ENCODE measurements at regions not wholly inside any gene's neighbourhood (a gene's known extent, or its start where the extent isn't known, plus 50 kb on each side); places are given as distances from the start of the nearest gene placed in this dataset.
"Not testable (repeated sequence)": the region's sequence is repeated elsewhere in the genome, so short reads cannot be mapped to it uniquely, and the experiment has no call there.

GRCh38 chr17:70736375-70736957 is 567.1 kb downstream of the KCNJ2 start:
- no peak for FAIRE-seq
- no peaks in the 10 kb centered on the region for H3K36me3 ChIP-seq (ENCODE audit: control insufficient read depth in 3 of 3, insufficient read depth in 2 of 3, low read depth in 1 of 3, low read length in 3 of 3)
- no peaks in the 10 kb centered on the region for H3K27me3 ChIP-seq (ENCODE audit: control insufficient read depth in 3 of 3, insufficient read depth in 3 of 3, low read length in 3 of 3)
- H3K4me3 ChIP-seq (ENCODE audit: low read depth in 1 of 3, low read length in 3 of 3) = no peak overlapping the region
- no peaks in the 10 kb centered on the region for H3K4me1 ChIP-seq (ENCODE audit: control insufficient read depth in 3 of 3, insufficient read depth in 2 of 3, low read depth in 1 of 3, low read length in 2 of 3)
- no peaks in the 10 kb centered on the region for H3K9me3 ChIP-seq (ENCODE audit: control insufficient read depth in 2 of 2, insufficient read depth in 1 of 2, low read depth in 1 of 2, low read length in 1 of 2)
- WGBS, 3 donors = 75 to 79% (median 76%) methylated on average over 4 of the region's 4 CpGs
- DNase-seq = no peak
- no peak overlapping the region for H3K27ac ChIP-seq (ENCODE audit: low read depth in 1 of 3, low read length in 2 of 3)

DNA sequence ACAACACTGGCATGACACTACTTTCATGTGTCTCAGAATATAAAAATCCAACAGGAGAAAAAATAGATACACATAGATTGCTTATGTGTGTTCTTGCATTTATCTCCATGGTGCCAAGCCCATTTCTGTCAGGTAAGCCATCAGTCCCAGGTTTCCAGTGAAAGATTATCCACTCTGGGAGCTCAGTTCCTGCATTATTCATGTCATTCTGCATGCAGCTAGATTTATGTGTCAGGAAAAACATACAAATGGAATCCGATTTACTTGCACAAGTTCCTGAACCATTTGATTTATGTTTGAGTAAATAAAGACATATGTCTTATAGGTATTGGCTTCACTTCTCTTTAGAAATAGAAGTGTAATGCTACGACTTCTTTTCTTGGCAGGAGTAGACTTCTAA is 569.7 kb downstream of the KCNJ2 start:
- H3K27ac ChIP-seq (ENCODE audit: low read depth in 1 of 3, low read length in 2 of 3) = no peak overlapping the region
- H3K4me1 ChIP-seq (ENCODE audit: control insufficient read depth in 3 of 3, insufficient read depth in 2 of 3, low read depth in 1 of 3, low read length in 2 of 3) = no peaks in the 10 kb centered on the region
- H3K4me3 ChIP-seq (ENCODE audit: low read depth in 1 of 3, low read length in 3 of 3) = no peak overlapping the region
- H3K27me3 ChIP-seq (ENCODE audit: control insufficient read depth in 3 of 3, insufficient read depth in 3 of 3, low read length in 3 of 3) = no peaks in the 10 kb centered on the region
- WGBS, 3 donors = 57 to 60% (median 60%) methylated on average over 2 of the region's 2 CpGs
- no peak for FAIRE-seq
- H3K9me3 ChIP-seq (ENCODE audit: control insufficient read depth in 2 of 2, insufficient read depth in 1 of 2, low read depth in 1 of 2, low read length in 1 of 2) = no peaks in the 10 kb centered on the region
- no peak for DNase-seq
- H3K36me3 ChIP-seq (ENCODE audit: control insufficient read depth in 3 of 3, insufficient read depth in 2 of 3, low read depth in 1 of 3, low read length in 3 of 3) = no peaks in the 10 kb centered on the region

DNA sequence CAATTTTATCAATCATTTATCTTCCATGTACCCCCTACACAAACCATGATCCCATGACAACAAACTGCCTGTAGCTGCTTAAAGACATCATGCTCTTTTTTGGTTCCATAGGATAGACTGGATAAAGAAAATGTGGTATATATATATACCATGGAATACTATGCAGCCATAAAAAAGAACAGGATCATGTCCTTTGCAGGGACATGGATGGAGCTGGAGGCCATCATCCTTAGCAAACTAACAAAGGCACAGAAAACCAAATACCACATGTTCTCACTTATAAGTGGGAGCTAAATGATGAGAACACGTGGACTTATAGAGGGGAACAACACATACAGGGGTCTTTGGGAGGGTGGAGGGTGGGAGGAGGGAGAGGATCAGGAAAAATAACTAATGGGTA is 577.2 kb downstream of the KCNJ2 start:
- not testable (repeated sequence) for H3K27ac ChIP-seq (ENCODE audit: low read depth in 1 of 3, low read length in 2 of 3); H3K27me3 ChIP-seq (ENCODE audit: control insufficient read depth in 3 of 3, insufficient read depth in 3 of 3, low read length in 3 of 3); H3K4me1 ChIP-seq (ENCODE audit: control insufficient read depth in 3 of 3, insufficient read depth in 2 of 3, low read depth in 1 of 3, low read length in 2 of 3); H3K36me3 ChIP-seq (ENCODE audit: control insufficient read depth in 3 of 3, insufficient read depth in 2 of 3, low read depth in 1 of 3, low read length in 3 of 3); H3K4me3 ChIP-seq (ENCODE audit: low read depth in 1 of 3, low read length in 3 of 3); H3K9me3 ChIP-seq (ENCODE audit: control insufficient read depth in 2 of 2, insufficient read depth in 1 of 2, low read depth in 1 of 2, low read length in 1 of 2); FAIRE-seq; DNase-seq
- WGBS, 3 donors = 83 to 92% (median 87%) methylated on average over 1 of the region's 1 CpG

GRCh38 chr17:70750983-70751382 is 581.7 kb downstream of the KCNJ2 start:
- FAIRE-seq (no peak), DNase-seq (no peak)
- Histone ChIP-seq H3K27me3 (ENCODE audit: control insufficient read depth in 3 of 3, insufficient read depth in 3 of 3, low read length in 3 of 3) (no peaks in the 10 kb centered on the region), H3K9me3 (ENCODE audit: control insufficient read depth in 2 of 2, insufficient read depth in 1 of 2, low read depth in 1 of 2, low read length in 1 of 2) (no peaks in the 10 kb centered on the region), H3K4me3 (ENCODE audit: low read depth in 1 of 3, low read length in 3 of 3) (no peak overlapping the region), H3K4me1 (ENCODE audit: control insufficient read depth in 3 of 3, insufficient read depth in 2 of 3, low read depth in 1 of 3, low read length in 2 of 3) (no peaks in the 10 kb centered on the region), H3K36me3 (ENCODE audit: control insufficient read depth in 3 of 3, insufficient read depth in 2 of 3, low read depth in 1 of 3, low read length in 3 of 3) (no peaks in the 10 kb centered on the region), H3K27ac (ENCODE audit: low read depth in 1 of 3, low read length in 2 of 3) (no peak overlapping the region)
- 49 to 73% (median 65%) methylated on average over 1 of the region's 1 CpG for WGBS, 3 donors

GRCh38 chr17:70752461-70752860 is 583.1 kb downstream of the KCNJ2 start:
- not testable (repeated sequence) for DNase-seq; H3K27ac ChIP-seq (ENCODE audit: low read depth in 1 of 3, low read length in 2 of 3); H3K4me1 ChIP-seq (ENCODE audit: control insufficient read depth in 3 of 3, insufficient read depth in 2 of 3, low read depth in 1 of 3, low read length in 2 of 3); H3K36me3 ChIP-seq (ENCODE audit: control insufficient read depth in 3 of 3, insufficient read depth in 2 of 3, low read depth in 1 of 3, low read length in 3 of 3); FAIRE-seq; H3K27me3 ChIP-seq (ENCODE audit: control insufficient read depth in 3 of 3, insufficient read depth in 3 of 3, low read length in 3 of 3); H3K4me3 ChIP-seq (ENCODE audit: low read depth in 1 of 3, low read length in 3 of 3); H3K9me3 ChIP-seq (ENCODE audit: control insufficient read depth in 2 of 2, insufficient read depth in 1 of 2, low read depth in 1 of 2, low read length in 1 of 2)
- WGBS, 3 donors = 79 to 86% (median 84%) methylated on average over 5 of the region's 5 CpGs

DNA sequence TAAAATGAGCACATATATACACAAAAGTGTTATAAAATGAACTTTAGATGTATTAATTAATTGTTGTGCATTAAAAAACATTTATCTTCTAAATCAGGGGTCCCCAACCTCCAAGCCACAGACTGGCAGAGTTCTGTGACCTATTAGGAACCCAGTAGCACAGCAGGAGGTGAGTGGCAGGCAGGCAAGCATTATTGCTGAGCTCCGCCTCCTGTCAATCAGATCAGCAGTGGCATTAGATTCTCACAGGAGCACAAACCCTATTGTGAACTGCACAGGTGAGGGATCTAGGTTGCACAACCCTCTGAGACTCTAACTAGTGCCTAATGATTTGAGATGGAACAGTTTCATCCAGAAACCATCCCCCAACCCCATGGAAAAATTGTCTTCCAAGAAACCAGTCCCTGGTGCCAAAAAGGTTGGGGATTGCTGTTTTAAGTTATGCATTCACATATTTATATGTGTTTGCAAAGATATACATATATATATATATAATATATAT is 583.7 kb downstream of the KCNJ2 start:
- FAIRE-seq = no peak
- no peak overlapping the region for H3K27ac ChIP-seq (ENCODE audit: low read depth in 1 of 3, low read length in 2 of 3)
- 92 to 98% (median 94%) methylated on average over 1 of the region's 1 CpG for WGBS, 3 donors

GRCh38 chr17:70763018-70763417 is 593.7 kb downstream of the KCNJ2 start:
- Histone ChIP-seq H3K36me3 (ENCODE audit: control insufficient read depth in 3 of 3, insufficient read depth in 2 of 3, low read depth in 1 of 3, low read length in 3 of 3) (no peaks in the 10 kb centered on the region), H3K4me1 (ENCODE audit: control insufficient read depth in 3 of 3, insufficient read depth in 2 of 3, low read depth in 1 of 3, low read length in 2 of 3) (no peaks in the 10 kb centered on the region), H3K27me3 (ENCODE audit: control insufficient read depth in 3 of 3, insufficient read depth in 3 of 3, low read length in 3 of 3) (no peaks in the 10 kb centered on the region), H3K27ac (ENCODE audit: low read depth in 1 of 3, low read length in 2 of 3) (no peak overlapping the region), H3K4me3 (ENCODE audit: low read depth in 1 of 3, low read length in 3 of 3) (no peak overlapping the region), H3K9me3 (ENCODE audit: control insufficient read depth in 2 of 2, insufficient read depth in 1 of 2, low read depth in 1 of 2, low read length in 1 of 2) (no peaks in the 10 kb centered on the region)
- FAIRE-seq = no peak
- 89 to 91% (median 91%) methylated on average over 3 of the region's 3 CpGs for WGBS, 3 donors
- no peak for DNase-seq

More for the DNA sequence above, 583.7 kb downstream of the KCNJ2 start:
- Histone ChIP-seq H3K4me3 (ENCODE audit: low read depth in 1 of 3, low read length in 3 of 3) (no peak overlapping the region), H3K27me3 (ENCODE audit: control insufficient read depth in 3 of 3, insufficient read depth in 3 of 3, low read length in 3 of 3) (no peaks in the 10 kb centered on the region), H3K4me1 (ENCODE audit: control insufficient read depth in 3 of 3, insufficient read depth in 2 of 3, low read depth in 1 of 3, low read length in 2 of 3) (no peaks in the 10 kb centered on the region), H3K36me3 (ENCODE audit: control insufficient read depth in 3 of 3, insufficient read depth in 2 of 3, low read depth in 1 of 3, low read length in 3 of 3) (no peaks in the 10 kb centered on the region), H3K9me3 (ENCODE audit: control insufficient read depth in 2 of 2, insufficient read depth in 1 of 2, low read depth in 1 of 2, low read length in 1 of 2) (no peaks in the 10 kb centered on the region)
- no peak for DNase-seq

GRCh38 chr17:70767102-70767701 is 597.9 kb downstream of the KCNJ2 start:
- no peaks in the 10 kb centered on the region for H3K36me3 ChIP-seq (ENCODE audit: control insufficient read depth in 3 of 3, insufficient read depth in 2 of 3, low read depth in 1 of 3, low read length in 3 of 3)
- DNase-seq (peak; percentile 12 to 20), FAIRE-seq (no peak)
- no peaks in the 10 kb centered on the region for H3K27me3 ChIP-seq (ENCODE audit: control insufficient read depth in 3 of 3, insufficient read depth in 3 of 3, low read length in 3 of 3)
- no peaks in the 10 kb centered on the region for H3K9me3 ChIP-seq (ENCODE audit: control insufficient read depth in 2 of 2, insufficient read depth in 1 of 2, low read depth in 1 of 2, low read length in 1 of 2)
- 38 to 56% (median 52%) methylated on average over 2 of the region's 2 CpGs for WGBS, 3 donors
- H3K4me1 ChIP-seq (ENCODE audit: control insufficient read depth in 3 of 3, insufficient read depth in 2 of 3, low read depth in 1 of 3, low read length in 2 of 3) = no peaks in the 10 kb centered on the region
- H3K27ac ChIP-seq (ENCODE audit: low read depth in 1 of 3, low read length in 2 of 3) = no peak overlapping the region
- H3K4me3 ChIP-seq (ENCODE audit: low read depth in 1 of 3, low read length in 3 of 3) = no peak overlapping the region

- Histone ChIP-seq H3K27ac (ENCODE audit: low read depth in 1 of 3, low read length in 2 of 3) (no peak overlapping the region), H3K27me3 (ENCODE audit: control insufficient read depth in 3 of 3, insufficient read depth in 3 of 3, low read length in 3 of 3) (no peaks in the 10 kb centered on the region), H3K4me3 (ENCODE audit: low read depth in 1 of 3, low read length in 3 of 3) (no peak overlapping the region), H3K9me3 (ENCODE audit: control insufficient read depth in 2 of 2, insufficient read depth in 1 of 2, low read depth in 1 of 2, low read length in 1 of 2) (no peaks in the 10 kb centered on the region), H3K36me3 (ENCODE audit: control insufficient read depth in 3 of 3, insufficient read depth in 2 of 3, low read depth in 1 of 3, low read length in 3 of 3) (no peaks in the 10 kb centered on the region), H3K4me1 (ENCODE audit: control insufficient read depth in 3 of 3, insufficient read depth in 2 of 3, low read depth in 1 of 3, low read length in 2 of 3) (no peaks in the 10 kb centered on the region)
- WGBS, 3 donors = 30 to 64% (median 50%) methylated on average over 1 of the region's 1 CpG
- no peak for FAIRE-seq
- DNase-seq = no peak
These were observed 600.6 kb downstream of the KCNJ2 start for GRCh38 chr17:70769956-70770355.
